GM12878 (cell line): ENCODE measurements at regions not wholly inside any gene's neighbourhood (a gene's known extent, or its start where the extent isn't known, plus 50 kb on each side); places are given as distances from the start of the nearest gene placed in this dataset.

Experiments used
- ATAC-seq: fragments of 200-7000 bp; cut with Tn5 transposase; 3 replicates; pipeline ENCODE4 v1.9.1; 2020; ENCODE audit warnings: mild to moderate bottlenecking, moderate library complexity
- BruUV-seq: library from RNA; stranded (reverse); fragments of 400-500 nt; replicated peaks from 2 replicates; lab custom pipeline; 2021; lab: Mats Ljungman, UMichigan
- CTCF ChIA-PET: fragments of 300-600 bp; sonication (Branson Sonifier 250); formaldehyde crosslinking; extraction: SDS; loops from one replicate; lab custom pipeline; 2021; ENCODE audit warnings: inconsistent platforms; lab: Yijun Ruan, JAX
- POLR2A ChIA-PET: fragments of 350-600 bp; formaldehyde crosslinking; extraction: SDS; loops from one replicate; lab custom pipeline; 2021; ENCODE audit warnings: inconsistent platforms; lab: Charles Lee
- RAD21 ChIA-PET: fragments of 300-600 bp; sonication (Branson Sonifier 250); formaldehyde crosslinking; loops from one replicate; lab custom pipeline; 2023; ENCODE audit warnings: antibody characterized with exemption; ENCODE audit not compliant: unreplicated experiment; lab: Charles Lee
- SMC1A ChIA-PET: fragments of 300-600 bp; sonication (Branson Sonifier 250); formaldehyde crosslinking; loops from one replicate; lab custom pipeline; 2023; ENCODE audit not compliant: unreplicated experiment, uncharacterized antibody; lab: Charles Lee
- DNase-seq: peaks from one replicate; pipeline ENCODE4 v3.0.0-alpha.2; 2011; ENCODE audit warnings: low read depth, low spot score
- FAIRE-seq: peaks from 3 replicates; lab custom pipeline; 2011; peaks lifted over from hg19 to GRCh38; lab: Jason Lieb, UNC
- H2AFZ ChIP-seq: 2 replicates; pipeline ENCODE4 v1.6.0; 2011; ENCODE audit warnings: low read depth, low read length, control low read depth; ENCODE audit not compliant: control insufficient read depth
- H3K27ac ChIP-seq: 2 replicates; pipeline ENCODE4 v1.5.1; 2011; ENCODE audit warnings: control low read depth; ENCODE audit not compliant: control insufficient read depth, insufficient read depth
- H3K27me3 ChIP-seq, 2 experiments: replicated peaks in 1 of 2; 2 replicates each; pipeline versions ENCODE4 v1.6.0 to v1.6.1; 2011; ENCODE audit warnings: low read length in 1 of 2; ENCODE audit not compliant: control insufficient read depth in 2 of 2, insufficient read depth in 2 of 2
- H3K36me3 ChIP-seq, 2 experiments: 2 replicates each; pipeline ENCODE4 v1.5.1; 2011; ENCODE audit warnings: low read length in 1 of 2; ENCODE audit not compliant: control insufficient read depth in 2 of 2, insufficient read depth in 2 of 2
- H3K4me1 ChIP-seq: 2 replicates; pipeline ENCODE4 v1.6.1; 2011; ENCODE audit warnings: mild to moderate bottlenecking, low read length, moderate library complexity, mixed read lengths; ENCODE audit not compliant: control insufficient read depth, insufficient read depth
- H3K4me2 ChIP-seq: 2 replicates; pipeline ENCODE4 v1.6.0; 2011; ENCODE audit warnings: control low read depth; ENCODE audit not compliant: control insufficient read depth, insufficient read depth
- H3K4me3 ChIP-seq: fragments of 200-600 bp; sonication (generic); 2 replicates; pipeline ENCODE4 v1.5.1; 2016
- H3K79me2 ChIP-seq: 2 replicates; pipeline ENCODE4 v1.6.0; 2011; ENCODE audit warnings: low read length; ENCODE audit not compliant: control insufficient read depth, insufficient read depth
- H3K9ac ChIP-seq: 2 replicates; pipeline ENCODE4 v1.8.0; 2011; ENCODE audit warnings: low read length, control low read depth, mixed read lengths; ENCODE audit not compliant: control insufficient read depth, insufficient read depth
- H3K9me3 ChIP-seq: replicated peaks from 3 replicates; pipeline ENCODE4 v1.5.1; 2011; ENCODE audit warnings: mild to moderate bottlenecking, low read length; ENCODE audit not compliant: control insufficient read depth, insufficient read depth
- H4K20me1 ChIP-seq: 2 replicates; pipeline ENCODE4 v1.6.0; 2011; ENCODE audit not compliant: control insufficient read depth, insufficient read depth
- ATF7 ChIP-seq: fragments of 450-650 bp; IDR thresholded peaks from 2 replicates; pipeline ENCODE4 v1.6.1; 2016; ENCODE audit warnings: low read depth, mild to moderate bottlenecking
- FOS ChIP-seq: IDR thresholded peaks from 3 replicates; pipeline ENCODE4 v1.6.1; 2011; ENCODE audit warnings: borderline replicate concordance; ENCODE audit not compliant: insufficient read length; ENCODE audit errors: extremely low read depth
- IKZF2 ChIP-seq, 2 experiments: fragments of 450-650 bp; IDR thresholded peaks; 2 replicates each; pipeline ENCODE4 v1.6.1; 2017; ENCODE audit warnings: mild to moderate bottlenecking in 2 of 2, moderate library complexity in 2 of 2
- JUNB ChIP-seq: IDR thresholded peaks from 2 replicates; pipeline ENCODE4 v1.6.1; 2016; ENCODE audit warnings: antibody characterized with exemption, mild to moderate bottlenecking
- KAT2A ChIP-seq: conservative IDR thresholded peaks from 2 replicates; pipeline ENCODE4 v1.6.1; 2011; ENCODE audit warnings: low read depth, low read length; ENCODE audit not compliant: control insufficient read depth
- MEF2B ChIP-seq: fragments of 450-650 bp; IDR thresholded peaks from 2 replicates; pipeline ENCODE4 v1.6.1; 2018; ENCODE audit warnings: mild to moderate bottlenecking, moderate library complexity; ENCODE audit not compliant: partially characterized antibody, poor library complexity, severe bottlenecking
- MLLT1 ChIP-seq: fragments of 450-650 bp; IDR thresholded peaks from 2 replicates; pipeline ENCODE4 v1.6.1; 2016; ENCODE audit warnings: mild to moderate bottlenecking
- NFXL1 ChIP-seq: fragments of 450-650 bp; IDR thresholded peaks from 2 replicates; pipeline ENCODE4 v1.6.1; 2017; ENCODE audit warnings: antibody characterized with exemption, mild to moderate bottlenecking, borderline replicate concordance
- NR2C1 ChIP-seq: fragments of 450-650 bp; IDR thresholded peaks from 2 replicates; pipeline ENCODE4 v1.6.1; 2017; ENCODE audit warnings: antibody characterized with exemption, mild to moderate bottlenecking, moderate library complexity
- RFX5 ChIP-seq: IDR thresholded peaks from 2 replicates; pipeline ENCODE4 v1.6.1; 2011; ENCODE audit warnings: low read depth, low read length, improper control_type of control experiment
- SIX5 ChIP-seq: IDR thresholded peaks from 2 replicates; pipeline ENCODE4 v1.6.1; 2011; ENCODE audit warnings: mild to moderate bottlenecking, low read depth, low read length, moderate library complexity; ENCODE audit not compliant: severe bottlenecking
- SPI1 ChIP-seq: IDR thresholded peaks from 2 replicates; pipeline ENCODE4 v1.6.1; 2011; ENCODE audit warnings: low read depth, mild to moderate bottlenecking, low read length, moderate library complexity, borderline replicate concordance; ENCODE audit not compliant: insufficient read depth
- SREBF1 ChIP-seq: IDR thresholded peaks from 2 replicates; pipeline ENCODE4 v1.6.1; 2012; ENCODE audit warnings: mild to moderate bottlenecking, low read length
- SREBF2 ChIP-seq: IDR thresholded peaks from 2 replicates; pipeline ENCODE4 v1.6.1; 2012; ENCODE audit warnings: mild to moderate bottlenecking, low read length
- STAT3 ChIP-seq: IDR thresholded peaks from 2 replicates; pipeline ENCODE4 v1.6.1; 2011; ENCODE audit warnings: low read depth, low read length, improper control_type of control experiment
- SUPT20H ChIP-seq: IDR thresholded peaks from 2 replicates; pipeline ENCODE4 v1.6.1; 2011; ENCODE audit warnings: low read depth, mild to moderate bottlenecking, low read length, moderate library complexity, borderline replicate concordance; ENCODE audit not compliant: control insufficient read depth
- TCF3 ChIP-seq: IDR thresholded peaks from 2 replicates; pipeline ENCODE4 v1.6.1; 2012; ENCODE audit warnings: low read depth, mild to moderate bottlenecking, low read length, borderline replicate concordance; ENCODE audit not compliant: insufficient read depth
- YBX1 ChIP-seq: fragments of 450-650 bp; IDR thresholded peaks from 2 replicates; pipeline ENCODE4 v1.6.1; 2016; ENCODE audit warnings: antibody characterized with exemption
- ZNF274 ChIP-seq: IDR thresholded peaks from one replicate; pipeline ENCODE4 v1.8.0; 2011; ENCODE audit not compliant: insufficient read length, insufficient read depth
- WGBS: methylation state at CpG from one replicate; pipeline ENCODE4 v1.1.6; 2016; ENCODE audit warnings: low lambda C conversion rate; ENCODE audit not compliant: insufficient replicate concordance, insufficient coverage; ENCODE audit errors: missing lambda C conversion rate; 5-methylcytosine and 5-hydroxymethylcytosine counted together
- in situ Hi-C: fragments of 300-500 bp; cut with MboI; formaldehyde crosslinking; loops from 9 replicates; pipeline ENCODE4 v1.14.3; 2018; ENCODE audit warnings: mixed read lengths
- intact Hi-C: fragments of 100-400 bp; cut with micrococcal nuclease; formaldehyde crosslinking; loops from one replicate; pipeline ENCODE4 v1.14.2; 2022; ENCODE audit not compliant: unreplicated experiment
- TF ChIP-seq, protein P1 (sequence below): fragments of 450-650 bp; IDR thresholded peaks from 2 replicates; pipeline ENCODE4 v1.6.1; 2017; ENCODE audit warnings: mild to moderate bottlenecking, moderate library complexity
- TF ChIP-seq, protein P2 (sequence below): IDR thresholded peaks from 2 replicates; pipeline ENCODE4 v1.6.1; 2011; ENCODE audit warnings: mild to moderate bottlenecking, low read depth, low read length, moderate library complexity; ENCODE audit not compliant: insufficient replicate concordance

DNA sequence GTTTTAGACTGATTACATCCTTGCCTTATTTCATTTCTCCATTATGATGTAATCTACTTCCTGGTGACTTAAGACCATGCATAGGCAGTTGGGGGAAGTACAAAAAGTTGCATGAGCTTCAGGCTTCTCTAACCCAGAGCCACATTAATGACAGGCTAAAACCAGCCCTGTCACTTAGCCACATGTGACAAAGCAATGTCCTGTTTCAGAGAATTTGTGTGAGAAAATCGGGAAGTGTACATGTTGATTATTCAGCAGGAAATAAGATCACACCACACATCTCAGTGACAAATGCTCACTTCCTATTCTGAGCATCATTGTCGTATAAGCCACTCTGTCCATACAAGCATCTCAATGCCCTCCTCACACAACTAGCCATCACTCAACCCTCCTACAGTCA, 98.5 kb upstream of the MAGEB16 start:
- Histone ChIP-seq H3K4me1 (no peaks in the 10 kb centered on the region), H3K27me3 (no peaks in the 10 kb centered on the region), H3K36me3 (no peaks in the 10 kb centered on the region), H3K9ac (no peak overlapping the region), H3K4me2 (no peak overlapping the region), H3K27ac (no peak overlapping the region), H4K20me1 (no peaks in the 10 kb centered on the region), H3K9me3 (no peaks in the 10 kb centered on the region), H2AFZ (no peak overlapping the region), H3K79me2 (no peaks in the 10 kb centered on the region), H3K4me3 (no peak overlapping the region)
- intact Hi-C loops, result no loop called here
- WGBS, result 23% methylated on average over 2 of the region's 2 CpGs
- ChIA-PET POLR2A (no interaction called here), RAD21 (no interaction called here), SMC1A (no interaction called here), CTCF (interaction anchor here (1.2 kb wide), 1 partner anchor 114 kb away, joined by 3 read pairs; no protein-coding TSS in a partner anchor)
- DNase-seq (no peak), FAIRE-seq (no peak), ATAC-seq (peak; percentile 67)
- in situ Hi-C loops, result no loop called here
- BruUV-seq, result no TSS peak
- no peak for TF ChIP-seq JUNB
- no peak for TF ChIP-seq SREBF1
- TF ChIP-seq SREBF2, result no peak
- no peak for TF ChIP-seq RFX5
- no peak for TF ChIP-seq YBX1
- TF ChIP-seq KAT2A, result no peak
- TF ChIP-seq NR2C1, result no peak
- TF ChIP-seq, protein P1, sequence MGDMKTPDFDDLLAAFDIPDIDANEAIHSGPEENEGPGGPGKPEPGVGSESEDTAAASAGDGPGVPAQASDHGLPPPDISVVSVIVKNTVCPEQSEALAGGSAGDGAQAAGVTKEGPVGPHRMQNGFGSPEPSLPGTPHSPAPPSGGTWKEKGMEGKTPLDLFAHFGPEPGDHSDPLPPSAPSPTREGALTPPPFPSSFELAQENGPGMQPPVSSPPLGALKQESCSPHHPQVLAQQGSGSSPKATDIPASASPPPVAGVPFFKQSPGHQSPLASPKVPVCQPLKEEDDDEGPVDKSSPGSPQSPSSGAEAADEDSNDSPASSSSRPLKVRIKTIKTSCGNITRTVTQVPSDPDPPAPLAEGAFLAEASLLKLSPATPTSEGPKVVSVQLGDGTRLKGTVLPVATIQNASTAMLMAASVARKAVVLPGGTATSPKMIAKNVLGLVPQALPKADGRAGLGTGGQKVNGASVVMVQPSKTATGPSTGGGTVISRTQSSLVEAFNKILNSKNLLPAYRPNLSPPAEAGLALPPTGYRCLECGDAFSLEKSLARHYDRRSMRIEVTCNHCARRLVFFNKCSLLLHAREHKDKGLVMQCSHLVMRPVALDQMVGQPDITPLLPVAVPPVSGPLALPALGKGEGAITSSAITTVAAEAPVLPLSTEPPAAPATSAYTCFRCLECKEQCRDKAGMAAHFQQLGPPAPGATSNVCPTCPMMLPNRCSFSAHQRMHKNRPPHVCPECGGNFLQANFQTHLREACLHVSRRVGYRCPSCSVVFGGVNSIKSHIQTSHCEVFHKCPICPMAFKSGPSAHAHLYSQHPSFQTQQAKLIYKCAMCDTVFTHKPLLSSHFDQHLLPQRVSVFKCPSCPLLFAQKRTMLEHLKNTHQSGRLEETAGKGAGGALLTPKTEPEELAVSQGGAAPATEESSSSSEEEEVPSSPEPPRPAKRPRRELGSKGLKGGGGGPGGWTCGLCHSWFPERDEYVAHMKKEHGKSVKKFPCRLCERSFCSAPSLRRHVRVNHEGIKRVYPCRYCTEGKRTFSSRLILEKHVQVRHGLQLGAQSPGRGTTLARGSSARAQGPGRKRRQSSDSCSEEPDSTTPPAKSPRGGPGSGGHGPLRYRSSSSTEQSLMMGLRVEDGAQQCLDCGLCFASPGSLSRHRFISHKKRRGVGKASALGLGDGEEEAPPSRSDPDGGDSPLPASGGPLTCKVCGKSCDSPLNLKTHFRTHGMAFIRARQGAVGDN, result no peak
- no peak for TF ChIP-seq FOS
- peak in 1 of 2 experiments; percentile 31; a peak in 1 of 4 replicates for TF ChIP-seq IKZF2 (IDR thresholded peaks at IDR 0.05)
- no peak for TF ChIP-seq SIX5
- peak; percentile 50; the same call in 1 of the 2 replicates for TF ChIP-seq SPI1
- TF ChIP-seq NFXL1, result no peak
- TF ChIP-seq MEF2B, result no peak
- TF ChIP-seq, protein P2, sequence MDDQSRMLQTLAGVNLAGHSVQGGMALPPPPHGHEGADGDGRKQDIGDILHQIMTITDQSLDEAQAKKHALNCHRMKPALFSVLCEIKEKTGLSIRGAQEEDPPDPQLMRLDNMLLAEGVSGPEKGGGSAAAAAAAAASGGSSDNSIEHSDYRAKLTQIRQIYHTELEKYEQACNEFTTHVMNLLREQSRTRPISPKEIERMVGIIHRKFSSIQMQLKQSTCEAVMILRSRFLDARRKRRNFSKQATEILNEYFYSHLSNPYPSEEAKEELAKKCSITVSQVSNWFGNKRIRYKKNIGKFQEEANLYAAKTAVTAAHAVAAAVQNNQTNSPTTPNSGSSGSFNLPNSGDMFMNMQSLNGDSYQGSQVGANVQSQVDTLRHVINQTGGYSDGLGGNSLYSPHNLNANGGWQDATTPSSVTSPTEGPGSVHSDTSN, result no peak
- TF ChIP-seq ATF7, result peak; percentile 60
- TF ChIP-seq TCF3, result no peak
- no peak for TF ChIP-seq SUPT20H
- TF ChIP-seq ZNF274, result no peak
- no peak for TF ChIP-seq MLLT1
- no peak for TF ChIP-seq STAT3
